NCI-H1092 (cell line): ENCODE measurements at regions not wholly inside any gene's neighbourhood (a gene's known extent, or its start where the extent isn't known, plus 50 kb on each side); places are given as distances from the start of the nearest gene placed in this dataset.
"Not testable (repeated sequence)": the region's sequence is repeated elsewhere in the genome, so short reads cannot be mapped to it uniquely, and the experiment has no call there.

Experiments
- DNase-seq: peaks from one replicate; lab custom pipeline; 2025; lab: John Stamatoyannopoulos, UW

- no peak for DNase-seq
Observed at GRCh38 chr7:91463330-91463729, 199.1 kb downstream of the FZD1 start.

GRCh38 chr7:91465595-91466061 is 201.4 kb downstream of the FZD1 start:
- DNase-seq: no peak

GRCh38 chr7:91468256-91468655 is 204.0 kb downstream of the FZD1 start:
- DNase-seq: no peak

GRCh38 chr7:91473619-91474018 is 209.4 kb downstream of the FZD1 start:
- DNase-seq: no peak

GRCh38 chr7:91474074-91474473 is 209.8 kb downstream of the FZD1 start:
- no peak for DNase-seq

- DNase-seq: not testable (repeated sequence)
Observed at GRCh38 chr7:91480470-91480869, 216.2 kb downstream of the FZD1 start.

- no peak for DNase-seq
Observed at GRCh38 chr7:91491868-91492267, 227.6 kb downstream of the FZD1 start.

- no peak for DNase-seq
Observed at GRCh38 chr7:91492317-91492716, 228.1 kb downstream of the FZD1 start.

- DNase-seq: no peak
Observed at GRCh38 chr7:91492773-91493172, 228.5 kb downstream of the FZD1 start.

GRCh38 chr7:91494450-91494849 is 230.2 kb downstream of the FZD1 start:
- no peak for DNase-seq

GRCh38 chr7:91496251-91496820 is 232.1 kb downstream of the FZD1 start:
- no peak for DNase-seq

- DNase-seq: not testable (repeated sequence)
Observed at GRCh38 chr7:91497277-91497676, 233.0 kb downstream of the FZD1 start.

- no peak for DNase-seq
Observed at GRCh38 chr7:91503934-91504555, 239.8 kb downstream of the FZD1 start.

GRCh38 chr7:91504919-91505318 is 240.7 kb downstream of the FZD1 start:
- DNase-seq: no peak

GRCh38 chr7:91506966-91507365 is 242.7 kb downstream of the FZD1 start:
- DNase-seq: not testable (repeated sequence)

- not testable (repeated sequence) for DNase-seq
Observed at GRCh38 chr7:91511861-91512260, 247.6 kb downstream of the FZD1 start.

- no peak for DNase-seq
Observed at GRCh38 chr7:91512958-91513357, 248.7 kb downstream of the FZD1 start.

GRCh38 chr7:91514591-91514990 is 250.4 kb downstream of the FZD1 start:
- no peak for DNase-seq

GRCh38 chr7:91515961-91516360 is 251.7 kb downstream of the FZD1 start:
- DNase-seq: no peak

- no peak for DNase-seq
Observed at GRCh38 chr7:91517201-91517785, 253.1 kb downstream of the FZD1 start.

GRCh38 chr7:91518058-91518457 is 253.8 kb downstream of the FZD1 start:
- DNase-seq: no peak

- peak; percentile 86 for DNase-seq
Observed at GRCh38 chr7:91519241-91520158, 255.3 kb downstream of the FZD1 start.
